Parathyroid adenoma (tissue), 2 donors: ENCODE measurements at regions not wholly inside any gene's neighbourhood (a gene's known extent, or its start where the extent isn't known, plus 50 kb on each side); places are given as distances from the start of the nearest gene placed in this dataset.

Experiments
- H2AFZ ChIP-seq: fragments of 300-600 bp; sonication (generic); one replicate; pipeline ENCODE4 v1.7.0; 2017; ENCODE audit warnings: antibody characterized with exemption, mild to moderate bottlenecking
- H3K27ac ChIP-seq: fragments of 300-600 bp; sonication (generic); one replicate; pipeline ENCODE4 v1.7.0; 2017
- H3K27me3 ChIP-seq: fragments of 300-600 bp; sonication (generic); one replicate; pipeline ENCODE4 v1.7.0; 2017; ENCODE audit warnings: low read length; ENCODE audit not compliant: control insufficient read depth, insufficient read depth
- H3K36me3 ChIP-seq: fragments of 300-600 bp; sonication (generic); one replicate; pipeline ENCODE4 v1.7.0; 2017; ENCODE audit warnings: low read length; ENCODE audit not compliant: control insufficient read depth, insufficient read depth
- H3K4me1 ChIP-seq: fragments of 300-600 bp; sonication (generic); one replicate; pipeline ENCODE4 v1.7.0; 2017; ENCODE audit warnings: control low read depth
- H3K4me2 ChIP-seq: fragments of 300-600 bp; sonication (generic); one replicate; pipeline ENCODE4 v1.7.0; 2017; ENCODE audit warnings: low read length
- H3K4me3 ChIP-seq: fragments of 300-600 bp; sonication (generic); one replicate; pipeline ENCODE4 v1.7.0; 2017; ENCODE audit warnings: low read depth, low read length
- H3K79me2 ChIP-seq: fragments of 300-600 bp; sonication (generic); one replicate; pipeline ENCODE4 v1.7.0; 2017; ENCODE audit warnings: control low read depth
- H3K9ac ChIP-seq: fragments of 300-600 bp; sonication (generic); one replicate; pipeline ENCODE4 v1.7.0; 2017; ENCODE audit warnings: mild to moderate bottlenecking
- H3K9me3 ChIP-seq: fragments of 300-600 bp; sonication (generic); one replicate; pipeline ENCODE4 v1.7.0; 2017; ENCODE audit warnings: low read length; ENCODE audit not compliant: control insufficient read depth
- TF ChIP-seq, protein P1 (sequence below): fragments of 300-600 bp; sonication (generic); IDR thresholded peaks from one replicate; pipeline ENCODE4 v1.7.0; 2017; ENCODE audit warnings: antibody characterized with exemption, mild to moderate bottlenecking
- donor health status: primary hyperparathyroidism.

- Histone ChIP-seq H3K27me3 (no peaks in the 10 kb centered on the region), H3K4me1 (no peaks in the 10 kb centered on the region), H2AFZ (no peak overlapping the region), H3K4me3 (no peak overlapping the region), H3K79me2 (no peaks in the 10 kb centered on the region), H3K27ac (no peak overlapping the region), H3K9ac (no peak overlapping the region), H3K4me2 (no peak overlapping the region), H3K9me3 (no peaks in the 10 kb centered on the region), H3K36me3 (no peaks in the 10 kb centered on the region)
- TF ChIP-seq, protein P1, sequence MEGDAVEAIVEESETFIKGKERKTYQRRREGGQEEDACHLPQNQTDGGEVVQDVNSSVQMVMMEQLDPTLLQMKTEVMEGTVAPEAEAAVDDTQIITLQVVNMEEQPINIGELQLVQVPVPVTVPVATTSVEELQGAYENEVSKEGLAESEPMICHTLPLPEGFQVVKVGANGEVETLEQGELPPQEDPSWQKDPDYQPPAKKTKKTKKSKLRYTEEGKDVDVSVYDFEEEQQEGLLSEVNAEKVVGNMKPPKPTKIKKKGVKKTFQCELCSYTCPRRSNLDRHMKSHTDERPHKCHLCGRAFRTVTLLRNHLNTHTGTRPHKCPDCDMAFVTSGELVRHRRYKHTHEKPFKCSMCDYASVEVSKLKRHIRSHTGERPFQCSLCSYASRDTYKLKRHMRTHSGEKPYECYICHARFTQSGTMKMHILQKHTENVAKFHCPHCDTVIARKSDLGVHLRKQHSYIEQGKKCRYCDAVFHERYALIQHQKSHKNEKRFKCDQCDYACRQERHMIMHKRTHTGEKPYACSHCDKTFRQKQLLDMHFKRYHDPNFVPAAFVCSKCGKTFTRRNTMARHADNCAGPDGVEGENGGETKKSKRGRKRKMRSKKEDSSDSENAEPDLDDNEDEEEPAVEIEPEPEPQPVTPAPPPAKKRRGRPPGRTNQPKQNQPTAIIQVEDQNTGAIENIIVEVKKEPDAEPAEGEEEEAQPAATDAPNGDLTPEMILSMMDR, result no peak
These were observed 316.3 kb downstream of the TMA16 start for GRCh38 chr4:163810755-163811154.

GRCh38 chr4:163815776-163816175, 321.3 kb downstream of the TMA16 start:
- H3K9ac ChIP-seq, result no peak overlapping the region
- H2AFZ ChIP-seq, result no peak overlapping the region
- H3K27me3 ChIP-seq, result no peaks in the 10 kb centered on the region
- H3K79me2 ChIP-seq, result no peaks in the 10 kb centered on the region
- TF ChIP-seq, protein P1, result no peak
- H3K4me3 ChIP-seq, result no peak overlapping the region
- no peaks in the 10 kb centered on the region for H3K36me3 ChIP-seq
- H3K27ac ChIP-seq, result no peak overlapping the region
- no peaks in the 10 kb centered on the region for H3K4me1 ChIP-seq
- H3K4me2 ChIP-seq, result no peak overlapping the region
- H3K9me3 ChIP-seq, result no peaks in the 10 kb centered on the region

GRCh38 chr4:163816494-163816893, 322.0 kb downstream of the TMA16 start:
- Histone ChIP-seq H3K4me1 (no peaks in the 10 kb centered on the region), H3K4me3 (no peak overlapping the region), H3K27ac (no peak overlapping the region), H2AFZ (no peak overlapping the region), H3K36me3 (no peaks in the 10 kb centered on the region), H3K79me2 (no peaks in the 10 kb centered on the region), H3K4me2 (no peak overlapping the region), H3K9me3 (no peaks in the 10 kb centered on the region), H3K9ac (no peak overlapping the region), H3K27me3 (no peaks in the 10 kb centered on the region)
- TF ChIP-seq, protein P1, result no peak

- Histone ChIP-seq H3K9ac (no peak overlapping the region), H3K27me3 (no peaks in the 10 kb centered on the region), H3K27ac (no peak overlapping the region), H3K36me3 (no peaks in the 10 kb centered on the region), H3K79me2 (no peaks in the 10 kb centered on the region), H3K4me1 (no peaks in the 10 kb centered on the region), H2AFZ (no peak overlapping the region), H3K4me3 (no peak overlapping the region), H3K9me3 (no peaks in the 10 kb centered on the region), H3K4me2 (no peak overlapping the region)
- TF ChIP-seq, protein P1, result no peak
These were observed 324.2 kb downstream of the TMA16 start for GRCh38 chr4:163818673-163819072.

GRCh38 chr4:163833669-163834068, 339.2 kb downstream of the TMA16 start:
- TF ChIP-seq, protein P1, result no peak
- Histone ChIP-seq H3K79me2 (no peaks in the 10 kb centered on the region), H3K27me3 (no peaks in the 10 kb centered on the region), H2AFZ (no peak overlapping the region), H3K27ac (no peak overlapping the region), H3K36me3 (no peaks in the 10 kb centered on the region), H3K4me2 (no peak overlapping the region), H3K4me1 (no peaks in the 10 kb centered on the region), H3K9me3 (no peaks in the 10 kb centered on the region), H3K4me3 (no peak overlapping the region), H3K9ac (no peak overlapping the region)
